H1 (cell line): ENCODE measurements at regions not wholly inside any gene's neighbourhood (a gene's known extent, or its start where the extent isn't known, plus 50 kb on each side); places are given as distances from the start of the nearest gene placed in this dataset.

Source experiments
- HDAC2 ChIP-seq, 2 experiments: fragments of 300-600 bp in 1 of 2; sonication (generic) in 1 of 2; IDR thresholded peaks; 2 replicates each; pipeline ENCODE4 v1.6.1; 2011 to 2012; ENCODE audit warnings: low read depth in 2 of 2, low read length in 2 of 2, mild to moderate bottlenecking in 2 of 2, moderate library complexity in 2 of 2, borderline replicate concordance in 1 of 2, inconsistent platforms in 1 of 2

DNA sequence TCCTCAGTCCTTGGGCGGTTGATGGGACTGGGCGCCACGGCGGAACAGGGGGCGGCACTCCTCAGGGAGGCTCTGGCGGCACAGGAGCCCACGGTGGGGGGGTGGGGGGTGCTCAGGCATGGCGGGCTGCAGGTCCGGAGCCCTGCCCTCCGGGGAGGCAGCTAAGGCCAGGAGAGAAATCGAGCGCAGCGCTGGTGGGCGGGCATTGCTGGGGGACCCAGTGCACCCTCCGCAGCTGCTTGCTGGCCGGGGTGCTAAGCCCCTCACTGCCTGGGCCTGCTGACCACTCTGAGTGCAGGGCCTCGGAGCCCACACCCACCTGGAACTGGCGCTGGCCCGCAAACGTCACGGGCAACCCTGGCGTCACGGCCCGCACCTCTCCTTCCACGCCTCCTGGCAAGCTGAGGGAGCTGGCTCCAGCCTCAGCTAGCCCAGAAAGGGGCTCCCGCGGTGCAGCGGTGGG, 164.9 kb upstream of the AGA start (continued):
- TF ChIP-seq HDAC2 (IDR thresholded peaks at IDR 0.05; ENCODE audit: borderline replicate concordance in 1 of 2, low read depth in 2 of 2, low read length in 2 of 2), result no peak
